ENCODE measurements at regions not wholly inside any gene's neighbourhood (a gene's known extent, or its start where the extent isn't known, plus 50 kb on each side); places are given as distances from the start of the nearest gene placed in this dataset.

GRCh38 chr7:138188290-138188858, 112.1 kb downstream of the AKR1D1 start:
- Histone ChIP-seq H2AFZ (ENCODE audit: insufficient read depth, low read depth, low read length, poor library complexity, severe bottlenecking) (no peak overlapping the region), H3K27ac (ENCODE audit: low read depth in 1 of 2, low read length in 2 of 2) (peak overlapping the region; percentile 27 to 67), H3K79me2 (ENCODE audit: insufficient read depth, low read length) (no peaks in the 10 kb centered on the region), H3K4me3 (replicated peaks in 1 of 3; ENCODE audit: low read depth in 2 of 3, low read length in 3 of 3) (peak overlapping the region in 1 of 3 experiments; percentile 43), H3K9me3 (replicated peaks in 1 of 2; ENCODE audit: control insufficient read depth in 1 of 2, insufficient read depth in 1 of 2, low read length in 2 of 2) (peaks cover 22 to 29% of the 10 kb centered on the region in 2 donors), H3K27me3 (ENCODE audit: control insufficient read depth in 2 of 2, insufficient read depth in 2 of 2, low read length in 2 of 2) (no peaks in the 10 kb centered on the region), H3K4me2 (replicated peaks; ENCODE audit: extremely low read depth, low read length, poor library complexity, severe bottlenecking) (no peak overlapping the region), H3K36me3 (replicated peaks in 1 of 2; ENCODE audit: control insufficient read depth in 1 of 2, insufficient read depth in 2 of 2, low read length in 2 of 2) (no peaks in the 10 kb centered on the region), H3K4me1 (ENCODE audit: control insufficient read depth in 1 of 2, insufficient read depth in 2 of 2, low read length in 2 of 2) (peaks cover 3 to 17% of the 10 kb centered on the region in 2 donors), H3K9ac (ENCODE audit: insufficient read depth, low read length, poor library complexity, severe bottlenecking) (no peak overlapping the region), H4K20me1 (ENCODE audit: insufficient read depth, low read length) (no peaks in the 10 kb centered on the region)
- H3K4me1 Mint-ChIP-seq: peaks cover 14% of the 10 kb centered on the region
- peaks cover 0 to 3% of the 10 kb centered on the region in 2 donors for H3K36me3 Mint-ChIP-seq
- H3K27ac Mint-ChIP-seq: peak overlapping the region; percentile 21 to 86 (median 68)
- intact Hi-C loops (cut with micrococcal nuclease): no loop called here
- no peak overlapping the region for H3K4me3 Mint-ChIP-seq
- peaks cover 16 to 60% (median 43%) of the 10 kb centered on the region in 7 donors for H3K9me3 Mint-ChIP-seq
- H3K27me3 Mint-ChIP-seq (ENCODE audit: low read depth in 3 of 3): peaks cover 0 to 1% (median 0%) of the 10 kb centered on the region in 3 donors
- no peak for TF ChIP-seq CTCF (IDR thresholded peaks at IDR 0.05)
- no peak for DNase-seq
- 86% methylated on average over 7 of the region's 8 CpGs for WGBS (ENCODE audit: insufficient coverage)

- H3K27me3 ChIP-seq (ENCODE audit: control insufficient read depth in 2 of 2, insufficient read depth in 2 of 2, low read length in 2 of 2): no peaks in the 10 kb centered on the region
- H3K4me3 Mint-ChIP-seq: no peak overlapping the region
- intact Hi-C loops (cut with micrococcal nuclease): no loop called here
- peak overlapping the region in 3 of 7 donors; percentile 35 to 65 (median 59) for H3K27ac Mint-ChIP-seq
- H3K36me3 ChIP-seq (replicated peaks in 1 of 2; ENCODE audit: control insufficient read depth in 1 of 2, insufficient read depth in 2 of 2, low read length in 2 of 2): no peaks in the 10 kb centered on the region
- H3K36me3 Mint-ChIP-seq: peaks cover 2 to 4% of the 10 kb centered on the region in 2 donors
- no peak overlapping the region for H2AFZ ChIP-seq (ENCODE audit: insufficient read depth, low read depth, low read length, poor library complexity, severe bottlenecking)
- H3K79me2 ChIP-seq (ENCODE audit: insufficient read depth, low read length): no peaks in the 10 kb centered on the region
- peaks cover 57% of the 10 kb centered on the region for H3K4me1 Mint-ChIP-seq
- H3K4me2 ChIP-seq (replicated peaks; ENCODE audit: extremely low read depth, low read length, poor library complexity, severe bottlenecking): peak overlapping the region; percentile 68
- no peaks in the 10 kb centered on the region for H4K20me1 ChIP-seq (ENCODE audit: insufficient read depth, low read length)
- H3K27ac ChIP-seq (ENCODE audit: low read depth in 1 of 2, low read length in 2 of 2): peak overlapping the region in 1 of 2 donors; percentile 89
- no peak for DNase-seq
- H3K4me1 ChIP-seq (ENCODE audit: control insufficient read depth in 1 of 2, insufficient read depth in 2 of 2, low read length in 2 of 2): peaks cover 46 to 58% of the 10 kb centered on the region in 2 donors
- no peak overlapping the region for H3K9ac ChIP-seq (ENCODE audit: insufficient read depth, low read length, poor library complexity, severe bottlenecking)
- no CpG with 5 or more reads among the region's 8 CpGs for WGBS (ENCODE audit: insufficient coverage)
- H3K4me3 ChIP-seq (replicated peaks in 1 of 3; ENCODE audit: low read depth in 2 of 3, low read length in 3 of 3): peak overlapping the region in 1 of 3 experiments; percentile 63
- H3K9me3 ChIP-seq (replicated peaks in 1 of 2; ENCODE audit: control insufficient read depth in 1 of 2, insufficient read depth in 1 of 2, low read length in 2 of 2): no peaks in the 10 kb centered on the region
- peaks cover 0 to 3% (median 0%) of the 10 kb centered on the region in 3 donors for H3K27me3 Mint-ChIP-seq (ENCODE audit: low read depth in 3 of 3)
- H3K9me3 Mint-ChIP-seq: peaks cover under 1 to 21% (median 6%) of the 10 kb centered on the region in 7 donors
- no peak for TF ChIP-seq CTCF (IDR thresholded peaks at IDR 0.05)
These were observed 118.3 kb downstream of the AKR1D1 start for GRCh38 chr7:138194567-138194966.

All from CD14-positive monocyte (primary cell).